Astrocyte (in vitro differentiated cells and primary cell): ENCODE measurements at regions not wholly inside any gene's neighbourhood (a gene's known extent, or its start where the extent isn't known, plus 50 kb on each side); places are given as distances from the start of the nearest gene placed in this dataset.

ENCODE experiments used
- DNase-seq: peaks from one replicate; pipeline ENCODE4 v3.0.0-alpha.2; 2010; ENCODE audit warnings: low read depth
- FAIRE-seq: peaks from 2 replicates; lab custom pipeline; 2011; peaks lifted over from hg19 to GRCh38; lab: Jason Lieb, UNC
- H2AFZ ChIP-seq: 2 replicates; pipeline ENCODE4 v1.6.0; 2012; ENCODE audit warnings: low read depth, low read length, inconsistent platforms
- H3K27ac ChIP-seq: 2 replicates; pipeline ENCODE4 v1.5.1; 2011; ENCODE audit warnings: low read depth, low read length, inconsistent platforms
- H3K27me3 ChIP-seq: 2 replicates; pipeline ENCODE4 v1.6.0; 2011; ENCODE audit warnings: low read length, inconsistent platforms; ENCODE audit not compliant: insufficient read depth
- H3K36me3 ChIP-seq: 2 replicates; pipeline ENCODE4 v1.5.1; 2011; ENCODE audit warnings: low read length, inconsistent platforms; ENCODE audit not compliant: insufficient read depth
- H3K4me1 ChIP-seq: 2 replicates; pipeline ENCODE4 v1.5.1; 2011; ENCODE audit warnings: low read length, inconsistent platforms; ENCODE audit not compliant: insufficient read depth
- H3K4me2 ChIP-seq: 2 replicates; pipeline ENCODE4 v1.6.0; 2012; ENCODE audit warnings: low read length, inconsistent platforms
- H3K4me3 ChIP-seq: 2 replicates; pipeline ENCODE4 v1.5.1; 2011; ENCODE audit warnings: low read depth, mild to moderate bottlenecking, low read length, inconsistent platforms; ENCODE audit not compliant: insufficient read depth
- H3K79me2 ChIP-seq: 2 replicates; pipeline ENCODE4 v1.6.0; 2012; ENCODE audit warnings: mild to moderate bottlenecking, low read length, inconsistent platforms; ENCODE audit not compliant: insufficient read depth
- H3K9ac ChIP-seq: 2 replicates; pipeline ENCODE4 v1.6.0; 2012; ENCODE audit warnings: mild to moderate bottlenecking, low read length, inconsistent platforms
- H3K9me3 ChIP-seq: 2 replicates; pipeline ENCODE4 v1.5.1; 2012; ENCODE audit warnings: low read depth, mild to moderate bottlenecking, low read length, inconsistent platforms; ENCODE audit not compliant: insufficient read depth
- H4K20me1 ChIP-seq: 2 replicates; pipeline ENCODE4 v1.6.0; 2012; ENCODE audit warnings: low read length, inconsistent platforms; ENCODE audit not compliant: insufficient read depth
- H3K27ac Mint-ChIP-seq: one replicate; pipeline ENCODE4 v1.8.0; 2021; ENCODE audit warnings: mild to moderate bottlenecking, mixed read lengths; ENCODE audit not compliant: unreplicated experiment
- H3K27me3 Mint-ChIP-seq: one replicate; pipeline ENCODE4 v1.8.0; 2021; ENCODE audit warnings: low read depth, mixed read lengths; ENCODE audit not compliant: unreplicated experiment
- H3K36me3 Mint-ChIP-seq: one replicate; pipeline ENCODE4 v1.8.0; 2021; ENCODE audit warnings: low read depth, mixed read lengths; ENCODE audit not compliant: unreplicated experiment
- H3K4me1 Mint-ChIP-seq: one replicate; pipeline ENCODE4 v1.8.0; 2021; ENCODE audit warnings: low read depth, mixed read lengths; ENCODE audit not compliant: unreplicated experiment
- H3K4me3 Mint-ChIP-seq: one replicate; pipeline ENCODE4 v1.8.0; 2021; ENCODE audit warnings: mild to moderate bottlenecking, moderate library complexity, mixed read lengths; ENCODE audit not compliant: unreplicated experiment
- H3K9me3 Mint-ChIP-seq: one replicate; pipeline ENCODE4 v1.8.0; 2021; ENCODE audit warnings: mild to moderate bottlenecking, mixed read lengths; ENCODE audit not compliant: unreplicated experiment
- CTCF ChIP-seq: IDR thresholded peaks from 2 replicates; pipeline ENCODE4 v1.5.1; 2011; ENCODE audit warnings: low read depth, mild to moderate bottlenecking, inconsistent platforms, low read length, moderate library complexity; ENCODE audit not compliant: insufficient read depth
- EZH2 ChIP-seq: IDR thresholded peaks from 2 replicates; pipeline ENCODE4 v1.6.1; 2012; ENCODE audit warnings: mild to moderate bottlenecking, low read length, inconsistent platforms; ENCODE audit not compliant: insufficient read depth

GRCh38 chr9:90053027-90053426, 448.2 kb downstream of the GADD45G start:
- TF ChIP-seq EZH2 (no peak), CTCF (peak; percentile 4)
- Mint-ChIP-seq H3K4me1 (no peaks in the 10 kb centered on the region), H3K36me3 (peaks cover 2% of the 10 kb centered on the region), H3K27me3 (peaks cover 35% of the 10 kb centered on the region), H3K27ac (no peak overlapping the region), H3K9me3 (peaks cover 14% of the 10 kb centered on the region), H3K4me3 (no peak overlapping the region)
- H3K27me3 ChIP-seq, result no peaks in the 10 kb centered on the region
- no peaks in the 10 kb centered on the region for H4K20me1 ChIP-seq
- no peak overlapping the region for H2AFZ ChIP-seq
- no peaks in the 10 kb centered on the region for H3K9me3 ChIP-seq
- H3K4me1 ChIP-seq, result no peaks in the 10 kb centered on the region
- H3K79me2 ChIP-seq, result no peaks in the 10 kb centered on the region
- no peak overlapping the region for H3K9ac ChIP-seq
- H3K27ac ChIP-seq, result no peak overlapping the region
- H3K4me3 ChIP-seq, result no peak overlapping the region
- H3K36me3 ChIP-seq, result no peaks in the 10 kb centered on the region
- no peak for DNase-seq
- H3K4me2 ChIP-seq, result no peak overlapping the region
- no peak for FAIRE-seq

- FAIRE-seq (no peak), DNase-seq (no peak)
- Histone ChIP-seq H3K4me1 (no peaks in the 10 kb centered on the region), H3K27me3 (no peaks in the 10 kb centered on the region), H3K36me3 (no peaks in the 10 kb centered on the region), H2AFZ (no peak overlapping the region), H3K27ac (no peak overlapping the region), H3K9me3 (no peaks in the 10 kb centered on the region), H3K9ac (no peak overlapping the region), H3K4me3 (no peak overlapping the region), H3K79me2 (no peaks in the 10 kb centered on the region), H3K4me2 (no peak overlapping the region), H4K20me1 (no peaks in the 10 kb centered on the region)
- no peak for TF ChIP-seq EZH2
- TF ChIP-seq CTCF, result no peak
- no peak overlapping the region for H3K27ac Mint-ChIP-seq
- H3K4me1 Mint-ChIP-seq, result no peaks in the 10 kb centered on the region
- H3K27me3 Mint-ChIP-seq, result peaks cover 45% of the 10 kb centered on the region
- H3K9me3 Mint-ChIP-seq, result peaks cover 9% of the 10 kb centered on the region
- H3K4me3 Mint-ChIP-seq, result no peak overlapping the region
- H3K36me3 Mint-ChIP-seq, result peaks cover 2% of the 10 kb centered on the region
These were observed 450.0 kb downstream of the GADD45G start for GRCh38 chr9:90054810-90055209.

- Histone ChIP-seq H3K9ac (no peak overlapping the region), H3K36me3 (no peaks in the 10 kb centered on the region), H3K4me2 (no peak overlapping the region), H2AFZ (no peak overlapping the region), H3K27ac (no peak overlapping the region), H3K9me3 (no peaks in the 10 kb centered on the region), H3K27me3 (no peaks in the 10 kb centered on the region), H3K4me1 (no peaks in the 10 kb centered on the region), H4K20me1 (no peaks in the 10 kb centered on the region), H3K79me2 (no peaks in the 10 kb centered on the region), H3K4me3 (no peak overlapping the region)
- peaks cover 9% of the 10 kb centered on the region for H3K9me3 Mint-ChIP-seq
- TF ChIP-seq CTCF (no peak), EZH2 (no peak)
- H3K36me3 Mint-ChIP-seq, result peaks cover 2% of the 10 kb centered on the region
- no peaks in the 10 kb centered on the region for H3K4me1 Mint-ChIP-seq
- no peak overlapping the region for H3K4me3 Mint-ChIP-seq
- DNase-seq, result no peak
- no peak for FAIRE-seq
- no peak overlapping the region for H3K27ac Mint-ChIP-seq
- peaks cover 49% of the 10 kb centered on the region for H3K27me3 Mint-ChIP-seq
These were observed 450.4 kb downstream of the GADD45G start for GRCh38 chr9:90055226-90055625.
